ENCODE measurements at regions not wholly inside any gene's neighbourhood (a gene's known extent, or its start where the extent isn't known, plus 50 kb on each side); places are given as distances from the start of the nearest gene placed in this dataset.

- ATAC-seq (ENCODE audit: insufficient number of reproducible peaks, low FRiP score, low read depth) (no peak), DNase-seq (ENCODE audit: low spot score) (no peak)
- H3K4me1 ChIP-seq (ENCODE audit: control insufficient read depth in 1 of 2, low read depth in 2 of 2): peaks cover 0 to 4% of the 10 kb centered on the region in 2 donors
- no peak overlapping the region for H3K4me3 ChIP-seq
- H3K27ac ChIP-seq: no peak overlapping the region
- H3K27me3 ChIP-seq (replicated peaks; ENCODE audit: insufficient read depth): no peaks in the 10 kb centered on the region
- TF ChIP-seq CTCF (IDR thresholded peaks at IDR 0.05): no peak
- H3K36me3 ChIP-seq: no peaks in the 10 kb centered on the region
- H3K9me3 ChIP-seq: no peaks in the 10 kb centered on the region
These were observed 457.1 kb upstream of the TBX3 start for GRCh38 chr12:115140981-115141655.

- ATAC-seq (ENCODE audit: insufficient number of reproducible peaks, low FRiP score, low read depth) (no peak), DNase-seq (ENCODE audit: low spot score) (no peak)
- Histone ChIP-seq H3K27me3 (replicated peaks; ENCODE audit: insufficient read depth) (no peaks in the 10 kb centered on the region), H3K27ac (no peak overlapping the region), H3K4me1 (ENCODE audit: control insufficient read depth in 1 of 2, low read depth in 2 of 2) (peaks cover 0 to 12% of the 10 kb centered on the region in 2 donors), H3K36me3 (no peaks in the 10 kb centered on the region), H3K4me3 (no peak overlapping the region), H3K9me3 (no peaks in the 10 kb centered on the region)
- no peak for TF ChIP-seq CTCF (IDR thresholded peaks at IDR 0.05)
These were observed 454.0 kb upstream of the TBX3 start for GRCh38 chr12:115137812-115138521.

- DNase-seq (ENCODE audit: low spot score): no peak
- ATAC-seq (ENCODE audit: insufficient number of reproducible peaks, low FRiP score, low read depth): no peak
These were observed 451.8 kb upstream of the TBX3 start for GRCh38 chr12:115135800-115136211.

GRCh38 chr12:115134298-115134697 lies 450.3 kb upstream of the TBX3 start:
- H3K4me3 ChIP-seq: no peak overlapping the region
- no peaks in the 10 kb centered on the region for H3K9me3 ChIP-seq
- H3K27ac ChIP-seq: no peak overlapping the region
- DNase-seq (ENCODE audit: low spot score) (no peak), ATAC-seq (ENCODE audit: insufficient number of reproducible peaks, low FRiP score, low read depth) (no peak)
- no peaks in the 10 kb centered on the region for H3K36me3 ChIP-seq
- H3K4me1 ChIP-seq (ENCODE audit: control insufficient read depth in 1 of 2, low read depth in 2 of 2): peaks cover 0 to 12% of the 10 kb centered on the region in 2 donors
- H3K27me3 ChIP-seq (replicated peaks; ENCODE audit: insufficient read depth): no peaks in the 10 kb centered on the region
- TF ChIP-seq CTCF (IDR thresholded peaks at IDR 0.05): no peak

More at GRCh38 chr12:115135800-115136211, 451.8 kb upstream of the TBX3 start:
- H3K27ac ChIP-seq: no peak overlapping the region
- H3K9me3 ChIP-seq: no peaks in the 10 kb centered on the region
- peaks cover 0 to 12% of the 10 kb centered on the region in 2 donors for H3K4me1 ChIP-seq (ENCODE audit: control insufficient read depth in 1 of 2, low read depth in 2 of 2)
- H3K27me3 ChIP-seq (replicated peaks; ENCODE audit: insufficient read depth): no peaks in the 10 kb centered on the region
- peak overlapping the region; percentile 26 for H3K4me3 ChIP-seq
- TF ChIP-seq CTCF (IDR thresholded peaks at IDR 0.05): no peak
- no peaks in the 10 kb centered on the region for H3K36me3 ChIP-seq

- no peak for TF ChIP-seq CTCF (IDR thresholded peaks at IDR 0.05)
- ATAC-seq (ENCODE audit: insufficient number of reproducible peaks, low FRiP score, low read depth) (no peak), DNase-seq (ENCODE audit: low spot score) (no peak)
- Histone ChIP-seq H3K4me1 (ENCODE audit: control insufficient read depth in 1 of 2, low read depth in 2 of 2) (peaks cover 0 to 12% of the 10 kb centered on the region in 2 donors), H3K4me3 (no peak overlapping the region), H3K27ac (no peak overlapping the region), H3K36me3 (no peaks in the 10 kb centered on the region), H3K9me3 (no peaks in the 10 kb centered on the region), H3K27me3 (replicated peaks; ENCODE audit: insufficient read depth) (no peaks in the 10 kb centered on the region)
These were observed 448.9 kb upstream of the TBX3 start for GRCh38 chr12:115132905-115133304.

Data from thoracic aorta (tissue), 2 donors.